Lower leg skin (tissue), 3 donors: ENCODE measurements at regions not wholly inside any gene's neighbourhood (a gene's known extent, or its start where the extent isn't known, plus 50 kb on each side); places are given as distances from the start of the nearest gene placed in this dataset.

Experiments
- POLR2A ChIP-seq, 2 donors: fragments of 450-650 bp; IDR thresholded peaks; one replicate each; pipeline ENCODE4 v1.6.1; 2016 to 2017; ENCODE audit warnings: antibody characterized with exemption in 2 of 2, mild to moderate bottlenecking in 1 of 2, moderate library complexity in 1 of 2
- TF ChIP-seq, protein P1 (sequence below), 3 donors: fragments of 450-650 bp; IDR thresholded peaks; one replicate each; pipeline ENCODE4 v1.5.1; 2016; ENCODE audit warnings: antibody characterized with exemption in 3 of 3, mild to moderate bottlenecking in 3 of 3, moderate library complexity in 2 of 3

DNA sequence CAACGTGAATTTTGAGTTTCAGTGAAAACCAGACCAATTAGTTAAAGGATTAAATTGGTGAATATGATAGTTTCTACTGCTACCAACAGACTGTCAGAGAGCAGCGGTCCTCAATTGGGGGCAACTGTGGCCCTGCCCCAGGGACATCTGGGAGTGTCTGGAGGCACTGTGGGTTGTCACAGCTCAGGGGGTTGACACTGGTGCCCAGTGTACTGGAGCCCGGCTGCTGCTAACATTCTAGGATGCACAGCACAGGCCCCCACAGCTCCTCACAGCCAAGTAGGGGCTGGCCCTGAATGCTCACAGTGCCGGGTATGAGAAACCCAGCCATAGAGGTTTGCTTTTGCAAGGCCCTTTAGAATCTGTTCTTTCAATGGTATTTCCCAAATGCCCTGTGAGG is 84.1 kb upstream of the CXCL12 start:
- TF ChIP-seq, protein P1, sequence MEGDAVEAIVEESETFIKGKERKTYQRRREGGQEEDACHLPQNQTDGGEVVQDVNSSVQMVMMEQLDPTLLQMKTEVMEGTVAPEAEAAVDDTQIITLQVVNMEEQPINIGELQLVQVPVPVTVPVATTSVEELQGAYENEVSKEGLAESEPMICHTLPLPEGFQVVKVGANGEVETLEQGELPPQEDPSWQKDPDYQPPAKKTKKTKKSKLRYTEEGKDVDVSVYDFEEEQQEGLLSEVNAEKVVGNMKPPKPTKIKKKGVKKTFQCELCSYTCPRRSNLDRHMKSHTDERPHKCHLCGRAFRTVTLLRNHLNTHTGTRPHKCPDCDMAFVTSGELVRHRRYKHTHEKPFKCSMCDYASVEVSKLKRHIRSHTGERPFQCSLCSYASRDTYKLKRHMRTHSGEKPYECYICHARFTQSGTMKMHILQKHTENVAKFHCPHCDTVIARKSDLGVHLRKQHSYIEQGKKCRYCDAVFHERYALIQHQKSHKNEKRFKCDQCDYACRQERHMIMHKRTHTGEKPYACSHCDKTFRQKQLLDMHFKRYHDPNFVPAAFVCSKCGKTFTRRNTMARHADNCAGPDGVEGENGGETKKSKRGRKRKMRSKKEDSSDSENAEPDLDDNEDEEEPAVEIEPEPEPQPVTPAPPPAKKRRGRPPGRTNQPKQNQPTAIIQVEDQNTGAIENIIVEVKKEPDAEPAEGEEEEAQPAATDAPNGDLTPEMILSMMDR (IDR thresholded peaks at IDR 0.05): no peak
- no peak for TF ChIP-seq POLR2A (IDR thresholded peaks at IDR 0.05)
